ENCODE measurements at regions not wholly inside any gene's neighbourhood (a gene's known extent, or its start where the extent isn't known, plus 50 kb on each side); places are given as distances from the start of the nearest gene placed in this dataset.
"Not testable (repeated sequence)": the region's sequence is repeated elsewhere in the genome, so short reads cannot be mapped to it uniquely, and the experiment has no call there.

DNA sequence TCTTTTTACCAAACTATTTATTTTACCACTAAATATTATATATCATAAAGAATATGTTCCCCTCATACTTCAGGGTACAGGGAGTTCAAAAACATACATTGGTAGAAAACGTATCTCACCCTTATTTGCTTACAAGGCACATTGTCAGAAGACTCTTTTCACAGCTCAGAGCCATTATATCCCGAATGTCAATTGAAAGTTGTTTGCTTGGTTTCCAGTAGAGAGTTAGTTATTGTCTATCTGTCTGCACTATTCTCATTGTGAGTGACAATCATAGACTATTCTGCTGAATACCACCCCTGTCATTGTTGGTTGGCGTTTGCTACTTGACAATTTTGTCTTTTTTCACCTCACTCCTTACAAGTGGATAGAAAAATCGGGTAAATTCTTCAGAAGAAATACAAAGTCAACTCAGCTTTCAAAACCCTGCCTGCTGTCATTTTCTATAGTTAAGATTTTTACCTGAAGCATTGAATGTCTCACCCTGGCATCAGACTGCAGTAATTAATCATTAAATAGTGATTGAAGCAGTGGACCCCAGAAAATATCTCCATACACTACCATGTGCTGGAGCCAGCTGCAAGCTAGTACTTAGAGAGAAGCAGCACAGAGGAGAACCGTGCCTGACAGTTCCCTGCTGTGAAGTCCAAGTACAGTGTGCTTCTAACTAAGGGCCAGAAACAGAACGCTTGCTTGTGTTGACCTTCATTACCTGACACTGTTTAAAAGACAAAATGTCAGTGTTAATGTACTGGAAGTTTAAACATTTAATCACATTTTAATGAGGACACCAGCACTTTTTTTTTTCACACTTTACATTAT, 510.6 kb downstream of the RERGL start:
- no peak overlapping the region for H3K4me3 ChIP-seq (ENCODE audit: low read depth, low read length)
- no peak for DNase-seq (ENCODE audit: low read depth)
- TF ChIP-seq, protein P1, sequence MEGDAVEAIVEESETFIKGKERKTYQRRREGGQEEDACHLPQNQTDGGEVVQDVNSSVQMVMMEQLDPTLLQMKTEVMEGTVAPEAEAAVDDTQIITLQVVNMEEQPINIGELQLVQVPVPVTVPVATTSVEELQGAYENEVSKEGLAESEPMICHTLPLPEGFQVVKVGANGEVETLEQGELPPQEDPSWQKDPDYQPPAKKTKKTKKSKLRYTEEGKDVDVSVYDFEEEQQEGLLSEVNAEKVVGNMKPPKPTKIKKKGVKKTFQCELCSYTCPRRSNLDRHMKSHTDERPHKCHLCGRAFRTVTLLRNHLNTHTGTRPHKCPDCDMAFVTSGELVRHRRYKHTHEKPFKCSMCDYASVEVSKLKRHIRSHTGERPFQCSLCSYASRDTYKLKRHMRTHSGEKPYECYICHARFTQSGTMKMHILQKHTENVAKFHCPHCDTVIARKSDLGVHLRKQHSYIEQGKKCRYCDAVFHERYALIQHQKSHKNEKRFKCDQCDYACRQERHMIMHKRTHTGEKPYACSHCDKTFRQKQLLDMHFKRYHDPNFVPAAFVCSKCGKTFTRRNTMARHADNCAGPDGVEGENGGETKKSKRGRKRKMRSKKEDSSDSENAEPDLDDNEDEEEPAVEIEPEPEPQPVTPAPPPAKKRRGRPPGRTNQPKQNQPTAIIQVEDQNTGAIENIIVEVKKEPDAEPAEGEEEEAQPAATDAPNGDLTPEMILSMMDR (IDR thresholded peaks at IDR 0.05; ENCODE audit: insufficient read depth, low read length, poor library complexity, severe bottlenecking): no peak
- H3K27me3 ChIP-seq (ENCODE audit: control insufficient read depth, insufficient read depth, low read length): no peaks in the 10 kb centered on the region
- no peaks in the 10 kb centered on the region for H3K36me3 ChIP-seq (ENCODE audit: control insufficient read depth, insufficient read depth, low read length)

DNA sequence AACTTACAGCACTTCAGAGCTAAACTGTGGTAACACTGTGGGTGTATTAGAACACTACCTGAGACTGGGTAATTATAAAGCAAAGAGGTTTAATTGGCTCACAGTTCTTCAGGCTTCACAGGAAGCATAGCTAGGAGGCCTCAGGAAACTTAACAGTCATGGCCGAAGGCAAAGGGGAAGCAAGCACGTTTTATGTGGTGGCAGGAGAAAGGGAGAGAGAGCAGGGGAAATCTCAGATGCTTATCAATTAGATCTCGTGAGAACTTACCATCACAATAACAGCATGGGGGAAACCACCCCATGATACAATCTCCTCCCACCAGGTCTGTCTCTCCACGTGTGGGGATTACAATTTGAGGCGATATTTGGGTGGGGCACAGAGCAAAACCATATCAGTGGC, 512.6 kb downstream of the RERGL start:
- no peak for DNase-seq (ENCODE audit: low read depth)
- TF ChIP-seq, protein P1 (IDR thresholded peaks at IDR 0.05; ENCODE audit: insufficient read depth, low read length, poor library complexity, severe bottlenecking): no peak
- no peaks in the 10 kb centered on the region for H3K27me3 ChIP-seq (ENCODE audit: control insufficient read depth, insufficient read depth, low read length)

GRCh38 chr12:17572250-17572649, 517.7 kb downstream of the RERGL start:
- no peaks in the 10 kb centered on the region for H3K27me3 ChIP-seq (ENCODE audit: control insufficient read depth, insufficient read depth, low read length)
- H3K4me3 ChIP-seq (ENCODE audit: low read depth, low read length): no peak overlapping the region
- TF ChIP-seq, protein P1 (IDR thresholded peaks at IDR 0.05; ENCODE audit: insufficient read depth, low read length, poor library complexity, severe bottlenecking): no peak
- no peaks in the 10 kb centered on the region for H3K36me3 ChIP-seq (ENCODE audit: control insufficient read depth, insufficient read depth, low read length)
- no peak for DNase-seq (ENCODE audit: low read depth)

More for the DNA sequence above, 512.6 kb downstream of the RERGL start:
- no peaks in the 10 kb centered on the region for H3K36me3 ChIP-seq (ENCODE audit: control insufficient read depth, insufficient read depth, low read length)
- no peak overlapping the region for H3K4me3 ChIP-seq (ENCODE audit: low read depth, low read length)

- TF ChIP-seq, protein P1 (IDR thresholded peaks at IDR 0.05; ENCODE audit: insufficient read depth, low read length, poor library complexity, severe bottlenecking): no peak
- H3K36me3 ChIP-seq (ENCODE audit: control insufficient read depth, insufficient read depth, low read length): no peaks in the 10 kb centered on the region
- H3K4me3 ChIP-seq (ENCODE audit: low read depth, low read length): no peak overlapping the region
- H3K27me3 ChIP-seq (ENCODE audit: control insufficient read depth, insufficient read depth, low read length): no peaks in the 10 kb centered on the region
- DNase-seq (ENCODE audit: low read depth): no peak
These were observed 518.9 kb downstream of the RERGL start for GRCh38 chr12:17571047-17571446.

DNA sequence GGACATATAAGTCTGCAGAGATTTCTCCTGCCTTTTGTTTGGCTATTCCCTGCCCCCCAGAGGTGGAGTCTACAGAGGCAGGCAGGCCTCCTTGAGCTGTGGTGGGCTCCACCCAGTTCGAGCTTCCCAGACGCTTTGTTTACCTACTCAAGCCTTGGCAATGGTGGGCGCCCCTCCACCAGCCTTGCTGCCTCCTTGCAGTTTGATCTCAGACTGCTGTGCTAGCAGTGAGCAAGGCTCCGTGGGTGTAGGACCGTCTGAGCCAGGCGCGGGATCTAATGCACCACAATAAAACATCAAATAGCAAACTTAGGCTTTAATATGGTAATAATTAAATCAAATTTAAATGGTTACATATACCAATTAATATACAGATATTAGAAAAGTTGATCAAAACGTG, 525.4 kb downstream of the RERGL start:
- H3K27me3 ChIP-seq (ENCODE audit: control insufficient read depth, insufficient read depth, low read length); DNase-seq (ENCODE audit: low read depth); H3K36me3 ChIP-seq (ENCODE audit: control insufficient read depth, insufficient read depth, low read length); H3K4me3 ChIP-seq (ENCODE audit: low read depth, low read length): not testable (repeated sequence)

GRCh38 chr12:17550011-17550410, 540.0 kb downstream of the RERGL start:
- DNase-seq (ENCODE audit: low read depth): no peak
- H3K36me3 ChIP-seq (ENCODE audit: control insufficient read depth, insufficient read depth, low read length): no peaks in the 10 kb centered on the region
- TF ChIP-seq, protein P1 (IDR thresholded peaks at IDR 0.05; ENCODE audit: insufficient read depth, low read length, poor library complexity, severe bottlenecking): no peak
- H3K27me3 ChIP-seq (ENCODE audit: control insufficient read depth, insufficient read depth, low read length): no peaks in the 10 kb centered on the region
- no peak overlapping the region for H3K4me3 ChIP-seq (ENCODE audit: low read depth, low read length)
